LNCaP clone FGC (cell line): ENCODE measurements at regions not wholly inside any gene's neighbourhood (a gene's known extent, or its start where the extent isn't known, plus 50 kb on each side); places are given as distances from the start of the nearest gene placed in this dataset.

Experiments
- DNase-seq: peaks from one replicate; pipeline ENCODE4 v3.0.0-alpha.2; 2011; ENCODE audit warnings: low read depth
- H3K4me3 ChIP-seq: 2 replicates; pipeline ENCODE4 v1.5.1; 2011; ENCODE audit warnings: mild to moderate bottlenecking, low read depth, low read length, control low read depth
- CTCF ChIP-seq: IDR thresholded peaks from 2 replicates; pipeline ENCODE4 v1.5.1; 2012; ENCODE audit warnings: mild to moderate bottlenecking; ENCODE audit not compliant: control insufficient read depth, insufficient read depth; ENCODE audit errors: extremely low read depth

- H3K4me3 ChIP-seq, result no peak overlapping the region
- TF ChIP-seq CTCF, result no peak
Observed at GRCh38 chr2:104687147-104687546, 166.8 kb upstream of the POU3F3 start.

GRCh38 chr2:104690255-104690984, 163.5 kb upstream of the POU3F3 start:
- no peak overlapping the region for H3K4me3 ChIP-seq
- no peak for DNase-seq
- no peak for TF ChIP-seq CTCF

More at GRCh38 chr2:104687147-104687546, 166.8 kb upstream of the POU3F3 start:
- DNase-seq, result no peak

GRCh38 chr2:104698276-104698675, 155.6 kb upstream of the POU3F3 start:
- TF ChIP-seq CTCF, result no peak
- DNase-seq, result no peak
- H3K4me3 ChIP-seq, result no peak overlapping the region

GRCh38 chr2:104701411-104701911, 152.5 kb upstream of the POU3F3 start:
- DNase-seq, result no peak
- TF ChIP-seq CTCF, result no peak
- no peak overlapping the region for H3K4me3 ChIP-seq

GRCh38 chr2:104702031-104702850, 151.7 kb upstream of the POU3F3 start:
- no peak for TF ChIP-seq CTCF
- H3K4me3 ChIP-seq, result no peak overlapping the region
- DNase-seq, result no peak

- DNase-seq, result no peak
- no peak overlapping the region for H3K4me3 ChIP-seq
- TF ChIP-seq CTCF, result no peak
Observed at GRCh38 chr2:104703669-104704068, 150.2 kb upstream of the POU3F3 start.
